K562 (cell line): ENCODE measurements at regions not wholly inside any gene's neighbourhood (a gene's known extent, or its start where the extent isn't known, plus 50 kb on each side); places are given as distances from the start of the nearest gene placed in this dataset.

Experiments
- ATAC-seq: fragments of 200-7000 bp; cut with Tn5 transposase; 3 replicates; pipeline ENCODE4 v1.9.1; 2020; ENCODE audit warnings: moderate library complexity
- BruUV-seq: library from RNA; stranded (reverse); fragments of 400-500 nt; replicated peaks from 2 replicates; lab custom pipeline; 2021; lab: Mats Ljungman, UMichigan
- CTCF ChIA-PET: fragments of 300-600 bp; formaldehyde crosslinking; extraction: SDS; loops from one replicate; lab custom pipeline; 2021; ENCODE audit warnings: low intra/inter-chr PET ratio; lab: Yijun Ruan, JAX
- POLR2A ChIA-PET: fragments of 300-600, 350-650 bp; sonication (Branson Sonifier 250); formaldehyde crosslinking; extraction: SDS; loops from one replicate; lab custom pipeline; 2021; ENCODE audit warnings: antibody characterized with exemption, inconsistent platforms; lab: Yijun Ruan, JAX
- DNase-seq, 4 experiments: peaks; one replicate each; pipeline versions ENCODE4 v3.0.0 to v3.0.0-alpha.2; 2011 to 2018; ENCODE audit warnings: low spot score in 3 of 4, mixed read lengths in 3 of 4; ENCODE audit errors: extremely low read depth in 1 of 4
- FAIRE-seq: peaks from 2 replicates; lab custom pipeline; 2011; peaks lifted over from hg19 to GRCh38; lab: Jason Lieb, UNC
- H2AFZ ChIP-seq: 2 replicates; pipeline ENCODE4 v1.6.0; 2011; ENCODE audit warnings: low read depth, low read length, control low read depth, inconsistent platforms
- H3K27ac ChIP-seq: fragments of 200-600 bp; 3 replicates; pipeline ENCODE4 v1.8.0; 2011; ENCODE audit warnings: low read depth, mild to moderate bottlenecking, control low read depth, inconsistent platforms, low read length, moderate library complexity, mixed read lengths; ENCODE audit errors: extremely low read depth
- H3K27me3 ChIP-seq, 2 experiments: fragments of 300-600 bp in 1 of 2; 2 replicates in 1 of 2; 3 replicates in 1 of 2; pipeline versions ENCODE4 v1.6.0 to v1.8.0; 2011; ENCODE audit warnings: inconsistent platforms in 2 of 2, low read length in 2 of 2, mild to moderate bottlenecking in 1 of 2, mixed read lengths in 1 of 2, moderate library complexity in 1 of 2; ENCODE audit not compliant: control insufficient read depth in 2 of 2, insufficient read depth in 2 of 2
- H3K36me3 ChIP-seq: fragments of 300-600 bp; 3 replicates; pipeline ENCODE4 v1.8.0; 2011; ENCODE audit warnings: mild to moderate bottlenecking, low read length, inconsistent platforms; ENCODE audit not compliant: control insufficient read depth, insufficient read depth
- H3K4me1 ChIP-seq, 2 experiments: fragments of 200-600 bp in 1 of 2; replicated peaks in 1 of 2; 2 replicates in 1 of 2; 3 replicates in 1 of 2; pipeline versions ENCODE4 v1.5.1 to v1.8.0; 2011; ENCODE audit warnings: inconsistent platforms in 2 of 2, low read length in 2 of 2, mild to moderate bottlenecking in 1 of 2, mixed read lengths in 1 of 2, moderate library complexity in 1 of 2; ENCODE audit not compliant: control insufficient read depth in 2 of 2, insufficient read depth in 2 of 2
- H3K4me2 ChIP-seq: 2 replicates; pipeline ENCODE4 v1.6.1; 2011; ENCODE audit warnings: low read length, control low read depth, inconsistent platforms, mixed read lengths; ENCODE audit not compliant: insufficient read depth
- H3K4me3 ChIP-seq: fragments of 200-600 bp; sonication (generic), shearing (Covaris generic); 2 replicates; pipeline ENCODE4 v1.5.1; 2016; ENCODE audit warnings: control low read depth, inconsistent platforms
- H3K79me2 ChIP-seq: fragments of 200-600 bp; 3 replicates; pipeline ENCODE4 v1.8.0; 2011; ENCODE audit warnings: low read length, inconsistent platforms; ENCODE audit not compliant: control insufficient read depth, insufficient read depth
- H3K9ac ChIP-seq, 2 experiments: 2 replicates each; pipeline versions ENCODE4 v1.6.0 to v1.6.1; 2011; ENCODE audit warnings: low read depth in 2 of 2, low read length in 2 of 2, control low read depth in 1 of 2, inconsistent platforms in 1 of 2, mild to moderate bottlenecking in 1 of 2, mixed read lengths in 1 of 2; ENCODE audit not compliant: insufficient read depth in 1 of 2
- H3K9me1 ChIP-seq: one replicate; pipeline ENCODE4 v1.6.0; 2011; ENCODE audit warnings: inconsistent platforms, mild to moderate bottlenecking, low read length, moderate library complexity; ENCODE audit not compliant: control insufficient read depth, insufficient read depth
- H3K9me3 ChIP-seq: replicated peaks from 2 replicates; pipeline ENCODE4 v1.5.1; 2011; ENCODE audit warnings: low read depth, low read length, inconsistent platforms; ENCODE audit not compliant: control insufficient read depth, insufficient read depth
- H4K20me1 ChIP-seq: replicated peaks from 2 replicates; pipeline ENCODE4 v1.6.1; 2011; ENCODE audit warnings: low read length, inconsistent platforms, mixed read lengths; ENCODE audit not compliant: control insufficient read depth, insufficient read depth
- DPF2 ChIP-seq: fragments of 450-650 bp; IDR thresholded peaks from 2 replicates; pipeline ENCODE4 v1.6.1; 2016
- ELF4 ChIP-seq: fragments of 450-650 bp; formaldehyde crosslinking; IDR thresholded peaks from 2 replicates; pipeline ENCODE4 v1.4.0; 2022; ENCODE audit warnings: missing genetic modification characterization
- EP300 ChIP-seq: IDR thresholded peaks from 2 replicates; pipeline ENCODE4 v1.6.1; 2012; ENCODE audit warnings: low read length, improper control_type of control experiment
- HSF4 ChIP-seq: fragments of 250-450 bp; sonication (Bioruptor Pico); IDR thresholded peaks from 2 replicates; pipeline ENCODE4 v2.1.2; 2022; ENCODE audit warnings: mild to moderate bottlenecking, moderate library complexity, borderline replicate concordance
- RBFOX2 ChIP-seq: fragments of 200-400 bp; formaldehyde crosslinking; IDR thresholded peaks from 2 replicates; pipeline ENCODE4 v1.6.1; 2017; ENCODE audit warnings: low read depth, mild to moderate bottlenecking, low read length, moderate library complexity
- SIN3A ChIP-seq, 2 experiments: fragments of 150-350 bp in 1 of 2; IDR thresholded peaks; 2 replicates each; pipeline ENCODE4 v1.6.1; 2011 to 2016; ENCODE audit warnings: borderline replicate concordance in 2 of 2, low read depth in 2 of 2, low read length in 2 of 2, mild to moderate bottlenecking in 2 of 2, moderate library complexity in 2 of 2; ENCODE audit not compliant: control insufficient read depth in 1 of 2
- SMAD3 ChIP-seq: fragments of 450-650 bp; formaldehyde crosslinking; conservative IDR thresholded peaks from 2 replicates; pipeline ENCODE4 v1.4.0; 2020; ENCODE audit warnings: mild to moderate bottlenecking
- SREBF1 ChIP-seq: fragments of 150-350 bp; IDR thresholded peaks from 2 replicates; pipeline ENCODE4 v1.6.1; 2014; ENCODE audit warnings: antibody characterized with exemption, low read depth, low read length, borderline replicate concordance
- SRF ChIP-seq, 2 experiments: fragments of 250-450, 450-650 bp in 1 of 2; sonication (Bioruptor Pico) in 1 of 2; sonication (generic) in 1 of 2; formaldehyde crosslinking; IDR thresholded peaks; 2 replicates each; pipeline versions ENCODE4 v1.5.0 to v1.5.1; 2020 to 2022; ENCODE audit warnings: mild to moderate bottlenecking in 1 of 2, missing genetic modification reagents in 1 of 2
- ZC3H4 ChIP-seq: sonication (generic); formaldehyde crosslinking; IDR thresholded peaks from 2 replicates; pipeline ENCODE4 v1.9.0; 2021; ENCODE audit warnings: missing genetic modification reagents, borderline replicate concordance
- WGBS: fragments of 100-300 bp; shearing (Covaris generic); methylation state at CpG from one replicate; pipeline ENCODE4 v1.1.6; 2016; ENCODE audit warnings: low coverage, mixed read lengths; ENCODE audit not compliant: insufficient coverage; ENCODE audit errors: missing lambda C conversion rate; 5-methylcytosine and 5-hydroxymethylcytosine counted together
- in situ Hi-C: fragments of 300-500 bp; cut with MboI; formaldehyde crosslinking; loops from 4 replicates; pipeline ENCODE4 v1.15.0; 2018; ENCODE audit warnings: inconsistent platforms, mixed read lengths
- intact Hi-C: fragments of 100-400 bp; cut with micrococcal nuclease; formaldehyde crosslinking; loops from 2 replicates; pipeline ENCODE4 v1.14.2; 2022
- TF ChIP-seq, protein P1 (sequence below): fragments of 200-400 bp; formaldehyde crosslinking; IDR thresholded peaks from 2 replicates; pipeline ENCODE4 v1.6.1; 2017; ENCODE audit warnings: mild to moderate bottlenecking, low read depth, low read length, moderate library complexity
- TF ChIP-seq, protein P2 (sequence below): fragments of 450-650 bp; formaldehyde crosslinking; conservative IDR thresholded peaks from 2 replicates; pipeline ENCODE4 v1.4.0; 2022; ENCODE audit warnings: mild to moderate bottlenecking, missing genetic modification characterization
- TF ChIP-seq, protein P3 (sequence below): fragments of 450-650 bp; conservative IDR thresholded peaks from 2 replicates; pipeline ENCODE4 v1.6.1; 2016; ENCODE audit warnings: missing genetic modification characterization, low read depth, mild to moderate bottlenecking, missing compliant biosample characterization, moderate library complexity
- TF ChIP-seq, protein P4 (sequence below): fragments of 250-450 bp; sonication (Bioruptor Pico); IDR thresholded peaks from 2 replicates; pipeline ENCODE4 v1.4.0; 2020; ENCODE audit warnings: mild to moderate bottlenecking, moderate library complexity
- TF ChIP-seq, protein P5 (sequence below): fragments of 450-650 bp; IDR thresholded peaks from 2 replicates; pipeline ENCODE4 v1.6.1; 2016; ENCODE audit warnings: low read depth, mild to moderate bottlenecking, moderate library complexity

DNA sequence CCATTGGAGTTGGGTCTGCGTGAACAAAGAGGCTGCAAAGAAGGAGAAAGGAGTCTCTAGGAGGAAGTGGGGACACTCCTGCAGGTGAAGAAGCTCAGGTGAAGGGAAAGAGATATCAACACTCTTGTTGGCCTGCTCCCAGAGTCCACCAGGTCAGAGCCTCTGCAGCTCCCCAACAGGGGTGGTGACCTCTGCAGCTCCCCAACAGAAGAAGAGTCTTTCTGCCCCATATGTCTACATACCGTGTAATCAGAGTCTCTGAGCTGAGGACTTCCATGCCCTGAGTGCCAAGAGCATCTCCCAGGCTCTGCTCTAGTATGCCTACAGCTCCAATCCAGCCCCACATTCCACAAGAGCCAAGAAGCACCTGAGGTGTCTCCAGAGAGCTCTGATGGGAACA, 67.4 kb upstream of the TRPC7 start:
- intact Hi-C loops (no loop called here), in situ Hi-C loops (no loop called here)
- no peak for TF ChIP-seq HSF4
- TF ChIP-seq, protein P1, sequence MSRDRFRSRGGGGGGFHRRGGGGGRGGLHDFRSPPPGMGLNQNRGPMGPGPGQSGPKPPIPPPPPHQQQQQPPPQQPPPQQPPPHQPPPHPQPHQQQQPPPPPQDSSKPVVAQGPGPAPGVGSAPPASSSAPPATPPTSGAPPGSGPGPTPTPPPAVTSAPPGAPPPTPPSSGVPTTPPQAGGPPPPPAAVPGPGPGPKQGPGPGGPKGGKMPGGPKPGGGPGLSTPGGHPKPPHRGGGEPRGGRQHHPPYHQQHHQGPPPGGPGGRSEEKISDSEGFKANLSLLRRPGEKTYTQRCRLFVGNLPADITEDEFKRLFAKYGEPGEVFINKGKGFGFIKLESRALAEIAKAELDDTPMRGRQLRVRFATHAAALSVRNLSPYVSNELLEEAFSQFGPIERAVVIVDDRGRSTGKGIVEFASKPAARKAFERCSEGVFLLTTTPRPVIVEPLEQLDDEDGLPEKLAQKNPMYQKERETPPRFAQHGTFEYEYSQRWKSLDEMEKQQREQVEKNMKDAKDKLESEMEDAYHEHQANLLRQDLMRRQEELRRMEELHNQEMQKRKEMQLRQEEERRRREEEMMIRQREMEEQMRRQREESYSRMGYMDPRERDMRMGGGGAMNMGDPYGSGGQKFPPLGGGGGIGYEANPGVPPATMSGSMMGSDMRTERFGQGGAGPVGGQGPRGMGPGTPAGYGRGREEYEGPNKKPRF, result no peak
- TF ChIP-seq, protein P2, sequence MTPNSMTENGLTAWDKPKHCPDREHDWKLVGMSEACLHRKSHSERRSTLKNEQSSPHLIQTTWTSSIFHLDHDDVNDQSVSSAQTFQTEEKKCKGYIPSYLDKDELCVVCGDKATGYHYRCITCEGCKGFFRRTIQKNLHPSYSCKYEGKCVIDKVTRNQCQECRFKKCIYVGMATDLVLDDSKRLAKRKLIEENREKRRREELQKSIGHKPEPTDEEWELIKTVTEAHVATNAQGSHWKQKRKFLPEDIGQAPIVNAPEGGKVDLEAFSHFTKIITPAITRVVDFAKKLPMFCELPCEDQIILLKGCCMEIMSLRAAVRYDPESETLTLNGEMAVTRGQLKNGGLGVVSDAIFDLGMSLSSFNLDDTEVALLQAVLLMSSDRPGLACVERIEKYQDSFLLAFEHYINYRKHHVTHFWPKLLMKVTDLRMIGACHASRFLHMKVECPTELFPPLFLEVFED, result no peak
- TF ChIP-seq SRF (CRISPR knock-in tag; IDR thresholded peaks at IDR 0.05), result no peak
- no peak for TF ChIP-seq SIN3A (IDR thresholded peaks at IDR 0.05; ENCODE audit: borderline replicate concordance in 2 of 2, control insufficient read depth in 1 of 2, low read depth in 2 of 2, low read length in 2 of 2)
- TF ChIP-seq ELF4 (CRISPR knock-in tag), result no peak
- TF ChIP-seq DPF2, result no peak
- TF ChIP-seq SREBF1, result no peak
- no peak for TF ChIP-seq EP300
- TF ChIP-seq ZC3H4 (CRISPR knock-in tag), result no peak
- TF ChIP-seq, protein P3, sequence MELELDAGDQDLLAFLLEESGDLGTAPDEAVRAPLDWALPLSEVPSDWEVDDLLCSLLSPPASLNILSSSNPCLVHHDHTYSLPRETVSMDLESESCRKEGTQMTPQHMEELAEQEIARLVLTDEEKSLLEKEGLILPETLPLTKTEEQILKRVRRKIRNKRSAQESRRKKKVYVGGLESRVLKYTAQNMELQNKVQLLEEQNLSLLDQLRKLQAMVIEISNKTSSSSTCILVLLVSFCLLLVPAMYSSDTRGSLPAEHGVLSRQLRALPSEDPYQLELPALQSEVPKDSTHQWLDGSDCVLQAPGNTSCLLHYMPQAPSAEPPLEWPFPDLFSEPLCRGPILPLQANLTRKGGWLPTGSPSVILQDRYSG, result no peak
- no peak for TF ChIP-seq SMAD3 (CRISPR knock-in tag)
- no peak for TF ChIP-seq RBFOX2
- TF ChIP-seq, protein P4, sequence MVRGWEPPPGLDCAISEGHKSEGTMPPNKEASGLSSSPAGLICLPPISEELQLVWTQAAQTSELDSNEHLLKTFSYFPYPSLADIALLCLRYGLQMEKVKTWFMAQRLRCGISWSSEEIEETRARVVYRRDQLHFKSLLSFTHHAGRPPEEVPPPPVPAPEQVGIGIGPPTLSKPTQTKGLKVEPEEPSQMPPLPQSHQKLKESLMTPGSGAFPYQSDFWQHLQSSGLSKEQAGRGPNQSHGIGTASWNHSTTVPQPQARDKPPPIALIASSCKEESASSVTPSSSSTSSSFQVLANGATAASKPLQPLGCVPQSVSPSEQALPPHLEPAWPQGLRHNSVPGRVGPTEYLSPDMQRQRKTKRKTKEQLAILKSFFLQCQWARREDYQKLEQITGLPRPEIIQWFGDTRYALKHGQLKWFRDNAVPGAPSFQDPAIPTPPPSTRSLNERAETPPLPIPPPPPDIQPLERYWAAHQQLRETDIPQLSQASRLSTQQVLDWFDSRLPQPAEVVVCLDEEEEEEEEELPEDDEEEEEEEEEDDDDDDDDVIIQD (CRISPR knock-in tag), result no peak
- TF ChIP-seq, protein P5, sequence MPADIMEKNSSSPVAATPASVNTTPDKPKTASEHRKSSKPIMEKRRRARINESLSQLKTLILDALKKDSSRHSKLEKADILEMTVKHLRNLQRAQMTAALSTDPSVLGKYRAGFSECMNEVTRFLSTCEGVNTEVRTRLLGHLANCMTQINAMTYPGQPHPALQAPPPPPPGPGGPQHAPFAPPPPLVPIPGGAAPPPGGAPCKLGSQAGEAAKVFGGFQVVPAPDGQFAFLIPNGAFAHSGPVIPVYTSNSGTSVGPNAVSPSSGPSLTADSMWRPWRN, result no peak
- no peaks in the 10 kb centered on the region; a peak in 2 of 5 replicates for H3K27me3 ChIP-seq
- H3K27ac ChIP-seq, result no peak overlapping the region
- no peaks in the 10 kb centered on the region for H3K9me3 ChIP-seq
- no TSS peak for BruUV-seq
- H2AFZ ChIP-seq, result no peak overlapping the region
- 0% methylated on average over 2 of the region's 2 CpGs for WGBS
- H4K20me1 ChIP-seq, result no peaks in the 10 kb centered on the region
- ChIA-PET CTCF (no interaction called here), POLR2A (no interaction called here)
- H3K4me1 ChIP-seq, result no peaks in the 10 kb centered on the region
- DNase-seq (no peak), FAIRE-seq (no peak), ATAC-seq (no peak)
- no peaks in the 10 kb centered on the region for H3K36me3 ChIP-seq
- no peak overlapping the region for H3K4me2 ChIP-seq
- no peaks in the 10 kb centered on the region for H3K9me1 ChIP-seq
- no peak overlapping the region for H3K4me3 ChIP-seq
- H3K79me2 ChIP-seq, result no peaks in the 10 kb centered on the region
- H3K9ac ChIP-seq, result no peak overlapping the region
